A549 (cell line): ENCODE measurements at regions not wholly inside any gene's neighbourhood (a gene's known extent, or its start where the extent isn't known, plus 50 kb on each side); places are given as distances from the start of the nearest gene placed in this dataset.

ENCODE experiments used
- ATAC-seq, 2 experiments: fragments of 200-7000 bp in 1 of 2; fragments of >200 bp in 1 of 2; cut with Nextera tagmentation in 1 of 2; cut with Tn5 transposase in 1 of 2; 3 replicates each; pipeline versions ENCODE4 v1.8.0 to v1.9.1; 2018 to 2020; ENCODE audit warnings: mild to moderate bottlenecking in 1 of 2, moderate library complexity in 1 of 2
- CTCF ChIA-PET: fragments of 300-600 bp; sonication (Branson Sonifier 250); formaldehyde crosslinking; extraction: SDS; loops from one replicate; lab custom pipeline; 2021; ENCODE audit warnings: antibody characterized with exemption, inconsistent platforms; lab: Yijun Ruan, JAX
- POLR2A ChIA-PET: fragments of 350-600 bp; formaldehyde crosslinking; extraction: SDS; loops from one replicate; lab custom pipeline; 2021; ENCODE audit warnings: antibody characterized with exemption, inconsistent platforms; lab: Yijun Ruan, JAX
- DNase-seq, 2 experiments: peaks; one replicate each; pipeline versions ENCODE4 v3.0.0 to v3.0.0-alpha.2; 2011 to 2016; ENCODE audit warnings: low read depth in 1 of 2, low spot score in 1 of 2
- FAIRE-seq: peaks from 2 replicates; lab custom pipeline; 2011; peaks lifted over from hg19 to GRCh38; lab: Jason Lieb, UNC
- H3K27ac ChIP-seq, 2 experiments: fragments of >200 bp; sonication (Bioruptor Twin); formaldehyde crosslinking; 3 replicates each; pipeline ENCODE4 v1.5.1; 2016 to 2017
- H3K4me1 ChIP-seq: fragments of >200 bp; sonication (Bioruptor Twin); formaldehyde crosslinking; 3 replicates; pipeline ENCODE4 v1.6.1; 2016
- H3K4me2 ChIP-seq: fragments of >200 bp; sonication (Bioruptor Twin); formaldehyde crosslinking; 3 replicates; pipeline ENCODE4 v1.6.1; 2016
- H3K4me3 ChIP-seq: fragments of >200 bp; sonication (Bioruptor Twin); formaldehyde crosslinking; 3 replicates; pipeline ENCODE4 v1.5.1; 2016
- H3K9me3 ChIP-seq: fragments of >200 bp; sonication (Bioruptor Twin); formaldehyde crosslinking; 3 replicates; pipeline ENCODE4 v1.6.1; 2016
- BHLHE40 ChIP-seq: IDR thresholded peaks from 2 replicates; pipeline ENCODE4 v1.6.1; 2012; ENCODE audit warnings: low read depth, low read length, inconsistent platforms
- CBX2 ChIP-seq: fragments of 200-600 bp; sonication (generic); IDR thresholded peaks from 2 replicates; pipeline ENCODE4 v1.6.1; 2016; ENCODE audit warnings: low read depth, mild to moderate bottlenecking, borderline replicate concordance
- CBX8 ChIP-seq: fragments of 200-600 bp; sonication (generic); IDR thresholded peaks from 2 replicates; pipeline ENCODE4 v1.6.1; 2016
- CHD4 ChIP-seq: fragments of 200-600 bp; sonication (generic); IDR thresholded peaks from 2 replicates; pipeline ENCODE4 v1.6.1; 2016; ENCODE audit warnings: antibody characterized with exemption, mild to moderate bottlenecking, borderline replicate concordance
- FOSB ChIP-seq: fragments of 250-450 bp; sonication (Bioruptor Pico); IDR thresholded peaks from 2 replicates; pipeline ENCODE4 v1.5.0; 2020; ENCODE audit warnings: mild to moderate bottlenecking, moderate library complexity
- FOXS1 ChIP-seq: fragments of 250-450 bp; sonication (Bioruptor Pico); IDR thresholded peaks from 2 replicates; pipeline ENCODE4 v1.5.0; 2020; ENCODE audit warnings: mild to moderate bottlenecking, moderate library complexity
- GATA3 ChIP-seq: IDR thresholded peaks from 2 replicates; pipeline ENCODE4 v1.6.1; 2012; ENCODE audit warnings: borderline replicate concordance
- HDAC2 ChIP-seq: fragments of 200-600 bp; sonication (generic); IDR thresholded peaks from 2 replicates; pipeline ENCODE4 v1.6.1; 2016
- HEYL ChIP-seq: fragments of 250-450 bp; sonication (Bioruptor Pico); IDR thresholded peaks from 2 replicates; pipeline ENCODE4 v1.8.0; 2021; ENCODE audit warnings: mild to moderate bottlenecking, moderate library complexity
- JUN ChIP-seq, 2 experiments: fragments of >200 bp; sonication (Bioruptor Twin); formaldehyde crosslinking; IDR thresholded peaks; 2 replicates in 1 of 2; 3 replicates in 1 of 2; pipeline ENCODE4 v1.6.1; 2016 to 2017
- KDM1A ChIP-seq: fragments of 200-600 bp; sonication (generic); IDR thresholded peaks from 2 replicates; pipeline ENCODE4 v1.6.1; 2016; ENCODE audit warnings: low read depth, mild to moderate bottlenecking
- KDM5A ChIP-seq: fragments of 200-600 bp; sonication (generic); IDR thresholded peaks from 2 replicates; pipeline ENCODE4 v1.6.1; 2016; ENCODE audit warnings: antibody characterized with exemption, mild to moderate bottlenecking
- MAFK ChIP-seq: fragments of 450-650 bp; IDR thresholded peaks from 2 replicates; pipeline ENCODE4 v1.6.1; 2014; ENCODE audit not compliant: partially characterized antibody
- MAZ ChIP-seq: fragments of 150-350 bp; IDR thresholded peaks from 2 replicates; pipeline ENCODE4 v1.6.1; 2014; ENCODE audit warnings: antibody characterized with exemption, low read depth, low read length, borderline replicate concordance
- MYC ChIP-seq: IDR thresholded peaks from 2 replicates; pipeline ENCODE4 v1.6.1; 2012; ENCODE audit warnings: mild to moderate bottlenecking, inconsistent platforms, low read length, improper control_type of control experiment, borderline replicate concordance
- NR3C1 ChIP-seq: fragments of >200 bp; sonication (Bioruptor Twin); formaldehyde crosslinking; IDR thresholded peaks from 3 replicates; pipeline ENCODE4 v1.6.1; 2017
- PHF8 ChIP-seq: fragments of 200-600 bp; sonication (generic); IDR thresholded peaks from 2 replicates; pipeline ENCODE4 v1.6.1; 2016; ENCODE audit warnings: low read depth, mild to moderate bottlenecking, antibody characterized with exemption, moderate library complexity, borderline replicate concordance
- POLR2A ChIP-seq: IDR thresholded peaks from 2 replicates; pipeline ENCODE4 v1.6.1; 2012; ENCODE audit warnings: mild to moderate bottlenecking, low read length
- RCOR1 ChIP-seq: fragments of 150-350 bp; IDR thresholded peaks from 2 replicates; pipeline ENCODE4 v1.6.1; 2014; ENCODE audit warnings: antibody characterized with exemption, low read length, low read depth
- RNF2 ChIP-seq: fragments of 200-600 bp; sonication (generic); IDR thresholded peaks from 2 replicates; pipeline ENCODE4 v1.6.1; 2016; ENCODE audit warnings: low read depth, mild to moderate bottlenecking, antibody characterized with exemption, moderate library complexity, borderline replicate concordance
- TP53 ChIP-seq: fragments of 250-450 bp; sonication (Bioruptor Pico); IDR thresholded peaks from 2 replicates; pipeline ENCODE4 v1.5.0; 2021; ENCODE audit warnings: mild to moderate bottlenecking, moderate library complexity
- ZFP36 ChIP-seq: fragments of 450-650 bp; IDR thresholded peaks from 2 replicates; pipeline ENCODE4 v1.6.1; 2014; ENCODE audit warnings: borderline replicate concordance; ENCODE audit not compliant: partially characterized antibody
- WGBS: methylation state at CpG from one replicate; pipeline ENCODE4 v1.1.6; 2017; ENCODE audit errors: missing lambda C conversion rate; 5-methylcytosine and 5-hydroxymethylcytosine counted together
- TF ChIP-seq, protein P1 (sequence below): IDR thresholded peaks from 2 replicates; pipeline ENCODE4 v1.6.1; 2012; ENCODE audit warnings: low read depth, borderline replicate concordance
- TF ChIP-seq, protein P2 (sequence below): fragments of >200 bp; sonication (Bioruptor Twin); formaldehyde crosslinking; IDR thresholded peaks from 3 replicates; pipeline ENCODE4 v1.5.1; 2016
- TF ChIP-seq, protein P3 (sequence below): IDR thresholded peaks from 2 replicates; pipeline ENCODE4 v1.6.1; 2012

DNA sequence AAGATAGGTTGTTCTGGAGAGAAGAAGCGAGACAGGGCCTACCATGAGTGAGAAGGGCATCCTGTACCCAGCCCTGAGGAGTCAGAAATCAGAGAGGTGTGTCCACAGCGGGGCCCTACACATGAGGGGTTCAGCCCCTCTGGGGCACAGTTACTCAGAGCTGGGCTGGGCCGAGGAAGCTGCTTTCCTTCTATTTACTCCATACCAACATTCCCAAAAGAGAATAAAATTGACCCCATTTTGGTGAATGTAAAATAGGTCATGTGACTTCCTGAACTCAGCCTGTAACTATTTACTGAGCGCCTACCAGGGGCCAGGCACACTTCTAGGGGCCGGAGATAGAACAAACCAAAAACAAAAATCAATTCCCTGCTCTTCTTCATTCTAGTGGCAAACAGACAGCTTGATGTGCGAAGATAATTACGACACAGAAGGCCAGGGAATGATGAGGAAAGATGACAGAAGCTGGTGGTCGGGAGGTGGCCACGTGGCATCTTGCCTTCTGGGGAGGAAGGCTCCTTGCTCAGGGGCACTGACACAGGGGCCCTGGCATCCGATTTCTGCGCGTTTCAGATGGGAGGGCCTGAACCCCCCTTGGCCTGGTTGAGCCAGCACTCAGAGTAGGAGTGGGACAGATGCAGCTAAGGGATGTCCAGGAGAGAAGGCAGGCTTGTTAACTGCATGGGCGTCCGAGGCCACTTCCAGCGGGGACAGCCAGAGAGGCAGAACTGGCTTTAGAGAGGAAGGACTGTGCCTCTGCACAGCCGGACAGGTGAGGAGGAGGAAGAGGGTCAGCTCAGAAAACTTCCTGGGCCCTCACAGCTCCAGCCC lies 121.8 kb downstream of the NSG2 start:
- Histone ChIP-seq H3K9me3 (0 out of 3 replicates have a peak, but pooled peaks cover 3% of the 10 kb centered on the region), H3K27ac (no peak overlapping the region), H3K4me3 (no peak overlapping the region), H3K4me2 (no peak overlapping the region), H3K4me1 (no peaks in the 10 kb centered on the region)
- ChIA-PET CTCF (interaction anchor here (0.7 kb wide), 1 partner anchor 121 kb away, joined by 3 read pairs; no protein-coding TSS in a partner anchor), POLR2A (no interaction called here)
- DNase-seq (no peak), FAIRE-seq (no peak), ATAC-seq (no peak)
- TF ChIP-seq MAZ (no peak), HDAC2 (no peak), FOXS1 (CRISPR knock-in tag) (no peak), NR3C1 (no peak), FOSB (CRISPR knock-in tag) (no peak), KDM1A (no peak), KDM5A (no peak), BHLHE40 (no peak)
- TF ChIP-seq, protein P1, sequence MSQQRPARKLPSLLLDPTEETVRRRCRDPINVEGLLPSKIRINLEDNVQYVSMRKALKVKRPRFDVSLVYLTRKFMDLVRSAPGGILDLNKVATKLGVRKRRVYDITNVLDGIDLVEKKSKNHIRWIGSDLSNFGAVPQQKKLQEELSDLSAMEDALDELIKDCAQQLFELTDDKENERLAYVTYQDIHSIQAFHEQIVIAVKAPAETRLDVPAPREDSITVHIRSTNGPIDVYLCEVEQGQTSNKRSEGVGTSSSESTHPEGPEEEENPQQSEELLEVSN = no peak
- TF ChIP-seq, protein P2, sequence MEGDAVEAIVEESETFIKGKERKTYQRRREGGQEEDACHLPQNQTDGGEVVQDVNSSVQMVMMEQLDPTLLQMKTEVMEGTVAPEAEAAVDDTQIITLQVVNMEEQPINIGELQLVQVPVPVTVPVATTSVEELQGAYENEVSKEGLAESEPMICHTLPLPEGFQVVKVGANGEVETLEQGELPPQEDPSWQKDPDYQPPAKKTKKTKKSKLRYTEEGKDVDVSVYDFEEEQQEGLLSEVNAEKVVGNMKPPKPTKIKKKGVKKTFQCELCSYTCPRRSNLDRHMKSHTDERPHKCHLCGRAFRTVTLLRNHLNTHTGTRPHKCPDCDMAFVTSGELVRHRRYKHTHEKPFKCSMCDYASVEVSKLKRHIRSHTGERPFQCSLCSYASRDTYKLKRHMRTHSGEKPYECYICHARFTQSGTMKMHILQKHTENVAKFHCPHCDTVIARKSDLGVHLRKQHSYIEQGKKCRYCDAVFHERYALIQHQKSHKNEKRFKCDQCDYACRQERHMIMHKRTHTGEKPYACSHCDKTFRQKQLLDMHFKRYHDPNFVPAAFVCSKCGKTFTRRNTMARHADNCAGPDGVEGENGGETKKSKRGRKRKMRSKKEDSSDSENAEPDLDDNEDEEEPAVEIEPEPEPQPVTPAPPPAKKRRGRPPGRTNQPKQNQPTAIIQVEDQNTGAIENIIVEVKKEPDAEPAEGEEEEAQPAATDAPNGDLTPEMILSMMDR = no peak
- WGBS = 51% methylated on average over 16 of the region's 16 CpGs

DNA sequence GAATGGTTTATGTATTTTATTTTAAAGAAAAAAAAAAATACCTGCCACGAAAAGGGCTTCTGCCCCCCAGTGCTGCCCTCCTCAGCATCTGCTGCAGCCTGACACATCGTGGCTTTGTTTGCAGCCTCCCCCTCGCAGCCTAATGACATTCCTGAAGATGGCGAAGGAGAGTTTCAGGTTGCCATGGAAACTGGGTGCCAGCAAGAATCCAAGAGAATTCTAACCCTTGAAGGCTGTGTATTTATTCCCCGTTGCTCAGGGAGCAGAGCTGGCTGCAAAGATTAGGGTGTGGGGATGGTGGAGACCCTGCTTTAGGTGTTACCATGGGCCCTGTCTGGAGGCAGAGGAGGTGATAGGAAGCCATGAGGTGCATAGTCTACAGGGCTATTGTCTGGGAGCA lies 126.6 kb downstream of the NSG2 start:
- H3K4me1 ChIP-seq = no peaks in the 10 kb centered on the region
- ChIA-PET CTCF (interaction anchor here (0.9 kb wide), 1 partner anchor 23 kb away, joined by 3 read pairs; no protein-coding TSS in a partner anchor), POLR2A (no interaction called here)
- H3K9me3 ChIP-seq = 0 out of 3 replicates have a peak, but pooled peaks cover 3% of the 10 kb centered on the region
- H3K4me2 ChIP-seq = no peak overlapping the region
- no peak for DNase-seq
- FAIRE-seq = no peak
- no peak for ATAC-seq
- H3K27ac ChIP-seq = no peak overlapping the region
- TF ChIP-seq PHF8 = no peak
- TF ChIP-seq CHD4 = no peak
- TF ChIP-seq TP53 (CRISPR knock-in tag) = no peak
- TF ChIP-seq JUN (IDR thresholded peaks at IDR 0.05) = no peak
- no peak for TF ChIP-seq RNF2
- TF ChIP-seq, protein P2 = no peak
- no peak for TF ChIP-seq RCOR1
- TF ChIP-seq POLR2A = no peak
- TF ChIP-seq CBX2 = no peak
- TF ChIP-seq ZFP36 = no peak
- TF ChIP-seq GATA3 = no peak
- no peak for TF ChIP-seq MAFK
- no peak for TF ChIP-seq KDM5A
- no peak for TF ChIP-seq MYC
- no peak for TF ChIP-seq HEYL
- no peak for TF ChIP-seq CBX8
- no peak for TF ChIP-seq BHLHE40
- TF ChIP-seq NR3C1 = no peak
- no peak for TF ChIP-seq HDAC2
- TF ChIP-seq, protein P3, sequence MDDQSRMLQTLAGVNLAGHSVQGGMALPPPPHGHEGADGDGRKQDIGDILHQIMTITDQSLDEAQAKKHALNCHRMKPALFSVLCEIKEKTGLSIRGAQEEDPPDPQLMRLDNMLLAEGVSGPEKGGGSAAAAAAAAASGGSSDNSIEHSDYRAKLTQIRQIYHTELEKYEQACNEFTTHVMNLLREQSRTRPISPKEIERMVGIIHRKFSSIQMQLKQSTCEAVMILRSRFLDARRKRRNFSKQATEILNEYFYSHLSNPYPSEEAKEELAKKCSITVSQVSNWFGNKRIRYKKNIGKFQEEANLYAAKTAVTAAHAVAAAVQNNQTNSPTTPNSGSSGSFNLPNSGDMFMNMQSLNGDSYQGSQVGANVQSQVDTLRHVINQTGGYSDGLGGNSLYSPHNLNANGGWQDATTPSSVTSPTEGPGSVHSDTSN = no peak
- TF ChIP-seq, all 56 proteins: peak for 0
- WGBS = 6% methylated on average over 5 of the region's 5 CpGs
- no peak overlapping the region for H3K4me3 ChIP-seq
